Body of pancreas (tissue), 4 donors: ENCODE measurements at regions not wholly inside any gene's neighbourhood (a gene's known extent, or its start where the extent isn't known, plus 50 kb on each side); places are given as distances from the start of the nearest gene placed in this dataset.

Source experiments
- CTCF ChIP-seq, 7 experiments: fragments of 450-650 bp in 4 of 7; fragments of 200-600 bp in 3 of 7; sonication (generic) in 3 of 7; IDR thresholded peaks; one replicate each; pipeline ENCODE4 v1.5.1; 2016 to 2019; ENCODE audit warnings: antibody characterized with exemption in 7 of 7
- POLR2A ChIP-seq, 3 donors: fragments of 450-650 bp; IDR thresholded peaks; one replicate each; pipeline ENCODE4 v1.6.1; 2016; ENCODE audit warnings: antibody characterized with exemption in 3 of 3, mild to moderate bottlenecking in 2 of 3

- TF ChIP-seq CTCF (IDR thresholded peaks at IDR 0.05) (no peak), POLR2A (IDR thresholded peaks at IDR 0.05) (no peak)
Measured at GRCh38 chr7:20030417-20030816, 186.8 kb downstream of the MACC1 start.
